HepG2 (cell line): ENCODE measurements at regions not wholly inside any gene's neighbourhood (a gene's known extent, or its start where the extent isn't known, plus 50 kb on each side); places are given as distances from the start of the nearest gene placed in this dataset.

Experiments
- ATAC-seq: fragments of 200-7000 bp; cut with Tn5 transposase; 3 replicates; pipeline ENCODE4 v1.9.1; 2020; ENCODE audit warnings: mild to moderate bottlenecking, moderate library complexity
- BruUV-seq: library from RNA; stranded (reverse); fragments of 400-500 nt; replicated peaks from 2 replicates; lab custom pipeline; 2021; lab: Mats Ljungman, UMichigan
- CTCF ChIA-PET: fragments of 300-600 bp; formaldehyde crosslinking; extraction: SDS; loops from one replicate; lab custom pipeline; 2021; ENCODE audit warnings: low total read pairs, inconsistent platforms, low intra/inter-chr PET ratio; lab: Yijun Ruan, JAX
- POLR2A ChIA-PET: fragments of 350-600 bp; sonication (Branson Sonifier 250); formaldehyde crosslinking; loops from one replicate; lab custom pipeline; 2020; ENCODE audit warnings: antibody characterized with exemption, inconsistent platforms; lab: Yijun Ruan, JAX
- DNase-seq: peaks from one replicate; pipeline ENCODE4 v3.0.0-alpha.2; 2015; ENCODE audit warnings: low spot score
- FAIRE-seq: peaks from 3 replicates; lab custom pipeline; 2011; peaks lifted over from hg19 to GRCh38; lab: Jason Lieb, UNC
- H2AFZ ChIP-seq: one replicate; pipeline ENCODE4 v1.6.1; 2011; ENCODE audit warnings: low read length, inconsistent platforms
- H3K27ac ChIP-seq: fragments of 300-600 bp; 3 replicates; pipeline ENCODE4 v1.8.0; 2011; ENCODE audit warnings: mixed run types, mild to moderate bottlenecking, mixed read lengths, low read length, inconsistent platforms; ENCODE audit not compliant: insufficient read depth; ENCODE audit errors: extremely low read length
- H3K27me3 ChIP-seq, 2 experiments: fragments of 200-600 bp in 1 of 2; 2 replicates in 1 of 2; 3 replicates in 1 of 2; pipeline versions ENCODE4 v1.6.0 to v1.8.0; 2011; ENCODE audit warnings: low read length in 2 of 2, mild to moderate bottlenecking in 2 of 2, moderate library complexity in 2 of 2, inconsistent platforms in 1 of 2; ENCODE audit not compliant: insufficient read depth in 2 of 2, control insufficient read depth in 1 of 2
- H3K36me3 ChIP-seq, 2 experiments: fragments of 200-600 bp in 1 of 2; replicated peaks in 1 of 2; 2 replicates in 1 of 2; 3 replicates in 1 of 2; pipeline versions ENCODE4 v1.5.1 to v1.8.0; 2011; ENCODE audit warnings: low read length in 2 of 2, inconsistent platforms in 1 of 2; ENCODE audit not compliant: insufficient read depth in 2 of 2, control insufficient read depth in 1 of 2
- H3K4me1 ChIP-seq: 2 replicates; pipeline ENCODE4 v1.5.1; 2012; ENCODE audit warnings: low read length, inconsistent platforms; ENCODE audit not compliant: insufficient read depth
- H3K4me2 ChIP-seq: 2 replicates; pipeline ENCODE4 v1.6.0; 2011; ENCODE audit warnings: low read depth, low read length, inconsistent platforms
- H3K4me3 ChIP-seq, 3 experiments: fragments of 200-600 bp in 1 of 3; sonication (generic), shearing (Covaris generic) in 1 of 3; replicated peaks in 1 of 3; 2 replicates each; pipeline ENCODE4 v1.5.1; 2011 to 2016; ENCODE audit warnings: low read length in 3 of 3, inconsistent platforms in 2 of 3, low read depth in 2 of 3, mild to moderate bottlenecking in 2 of 3, control low read depth in 1 of 3, mixed read lengths in 1 of 3; ENCODE audit not compliant: insufficient read depth in 1 of 3
- H3K79me2 ChIP-seq: one replicate; pipeline ENCODE4 v1.6.1; 2011; ENCODE audit warnings: low read length, inconsistent platforms; ENCODE audit not compliant: insufficient read depth
- H3K9ac ChIP-seq: 2 replicates; pipeline ENCODE4 v1.6.0; 2011; ENCODE audit warnings: mild to moderate bottlenecking, low read depth, low read length, inconsistent platforms; ENCODE audit not compliant: insufficient read depth
- H3K9me3 ChIP-seq: 2 replicates; pipeline ENCODE4 v1.5.1; 2012; ENCODE audit warnings: mild to moderate bottlenecking, low read length
- H4K20me1 ChIP-seq: 2 replicates; pipeline ENCODE4 v1.6.0; 2011; ENCODE audit warnings: inconsistent platforms, mild to moderate bottlenecking, low read length, moderate library complexity; ENCODE audit not compliant: insufficient read depth
- BORCS8-MEF2B ChIP-seq: sonication (generic); formaldehyde crosslinking; IDR thresholded peaks from 2 replicates; pipeline ENCODE4 v1.8.0; 2022; ENCODE audit warnings: mild to moderate bottlenecking, missing genetic modification reagents
- ELF4 ChIP-seq: sonication (generic); formaldehyde crosslinking; IDR thresholded peaks from 2 replicates; pipeline ENCODE4 v1.5.0; 2020; ENCODE audit warnings: missing genetic modification reagents, mild to moderate bottlenecking, moderate library complexity, borderline replicate concordance
- HHEX ChIP-seq: IDR thresholded peaks from 2 replicates; pipeline ENCODE4 v1.6.1; 2016; ENCODE audit warnings: control low read depth
- IRF1 ChIP-seq: sonication (generic); formaldehyde crosslinking; IDR thresholded peaks from 2 replicates; pipeline ENCODE4 v1.4.0; 2020; ENCODE audit warnings: low read depth, mild to moderate bottlenecking, missing genetic modification reagents
- NR1H2 ChIP-seq: sonication (generic); formaldehyde crosslinking; IDR thresholded peaks from 2 replicates; pipeline ENCODE4 v1.8.1; 2022; ENCODE audit warnings: low read depth, missing genetic modification reagents, borderline replicate concordance
- NR2F6 ChIP-seq, 2 experiments: IDR thresholded peaks; 2 replicates each; pipeline ENCODE4 v1.6.1; 2016; ENCODE audit warnings: antibody characterized with exemption in 1 of 2, mild to moderate bottlenecking in 1 of 2
- PHF21A ChIP-seq: sonication (generic); formaldehyde crosslinking; IDR thresholded peaks from 2 replicates; pipeline ENCODE4 v1.5.0; 2020; ENCODE audit warnings: mild to moderate bottlenecking, missing genetic modification reagents
- PLSCR1 ChIP-seq: sonication (generic); formaldehyde crosslinking; IDR thresholded peaks from 2 replicates; pipeline ENCODE4 v1.5.0; 2020; ENCODE audit warnings: missing genetic modification reagents, mild to moderate bottlenecking, borderline replicate concordance
- RFX3 ChIP-seq: IDR thresholded peaks from 2 replicates; pipeline ENCODE4 v1.6.1; 2016; ENCODE audit warnings: missing biosample characterization, missing genetic modification reagents
- SRSF4 ChIP-seq: fragments of 200-400 bp; formaldehyde crosslinking; IDR thresholded peaks from one replicate; pipeline ENCODE4 v1.6.1; 2018; ENCODE audit warnings: mild to moderate bottlenecking, low read depth, low read length, moderate library complexity; ENCODE audit not compliant: poor library complexity, severe bottlenecking
- ZNF326 ChIP-seq: sonication (generic); formaldehyde crosslinking; IDR thresholded peaks from 2 replicates; pipeline ENCODE4 v1.4.0; 2020; ENCODE audit warnings: missing genetic modification reagents, borderline replicate concordance
- ZNF546 ChIP-seq: sonication (generic); formaldehyde crosslinking; conservative IDR thresholded peaks from 2 replicates; pipeline ENCODE4 v1.8.1; 2023; ENCODE audit warnings: mild to moderate bottlenecking, missing genetic modification reagents
- ZNF563 ChIP-seq: sonication (generic); formaldehyde crosslinking; IDR thresholded peaks from 2 replicates; pipeline ENCODE4 v1.8.0; 2022; ENCODE audit warnings: mild to moderate bottlenecking, moderate library complexity, missing genetic modification reagents
- ZNF703 ChIP-seq: sonication (generic); formaldehyde crosslinking; IDR thresholded peaks from 2 replicates; pipeline ENCODE4 v1.5.1; 2020; ENCODE audit warnings: missing genetic modification reagents, mild to moderate bottlenecking, moderate library complexity, borderline replicate concordance
- ZNF850 ChIP-seq: sonication (generic); formaldehyde crosslinking; conservative IDR thresholded peaks from 2 replicates; pipeline ENCODE4 v1.9.0; 2021; ENCODE audit warnings: mild to moderate bottlenecking, missing genetic modification reagents
- WGBS: methylation state at CpG from one replicate; pipeline ENCODE4 v1.1.6; 2017; ENCODE audit warnings: low lambda C conversion rate; 5-methylcytosine and 5-hydroxymethylcytosine counted together
- in situ Hi-C: cut with HindIII; loops from 2 replicates; pipeline ENCODE4 v1.10.0; 2017; ENCODE audit warnings: low pct_unique_long_range_greater_than_20kb; ENCODE audit not compliant: extremely low pct_ligation_motif_present
- intact Hi-C: fragments of 100-400 bp; cut with micrococcal nuclease; formaldehyde crosslinking; loops from one replicate; pipeline ENCODE4 v1.10.0; 2022; ENCODE audit not compliant: unreplicated experiment
- TF ChIP-seq, protein P1 (sequence below): sonication (generic); formaldehyde crosslinking; IDR thresholded peaks from 2 replicates; pipeline ENCODE4 v1.5.0; 2020; ENCODE audit warnings: mild to moderate bottlenecking, missing genetic modification reagents, borderline replicate concordance

GRCh38 chr3:96101006-96101560 lies 713.3 kb upstream of the EPHA6 start:
- ChIA-PET POLR2A (no interaction called here), CTCF (no interaction called here)
- no peak overlapping the region for H2AFZ ChIP-seq
- H3K4me2 ChIP-seq: no peak overlapping the region
- no peak overlapping the region for H3K27ac ChIP-seq
- H3K36me3 ChIP-seq: no peaks in the 10 kb centered on the region
- H3K4me3 ChIP-seq: no peak overlapping the region
- FAIRE-seq (no peak), ATAC-seq (no peak), DNase-seq (no peak)
- H3K9me3 ChIP-seq: no peaks in the 10 kb centered on the region
- WGBS: 2% methylated on average over 2 of the region's 2 CpGs
- intact Hi-C loops: no loop called here
- no peaks in the 10 kb centered on the region for H3K27me3 ChIP-seq
- no TSS peak for BruUV-seq
- no peak overlapping the region for H3K9ac ChIP-seq
- no peaks in the 10 kb centered on the region for H3K4me1 ChIP-seq
- no peaks in the 10 kb centered on the region for H3K79me2 ChIP-seq
- H4K20me1 ChIP-seq: no peaks in the 10 kb centered on the region
- in situ Hi-C loops: no loop called here
- TF ChIP-seq PLSCR1 (CRISPR knock-in tag) (no peak), ZNF326 (CRISPR knock-in tag) (no peak), ZNF850 (CRISPR knock-in tag) (no peak), ZNF703 (CRISPR knock-in tag) (no peak), NR1H2 (CRISPR knock-in tag) (no peak), IRF1 (CRISPR knock-in tag) (no peak), ZNF546 (CRISPR knock-in tag) (no peak), ELF4 (no peak), ZNF563 (CRISPR knock-in tag) (no peak), HHEX (CRISPR knock-in tag) (no peak), RFX3 (no peak), BORCS8-MEF2B (CRISPR knock-in tag) (no peak), NR2F6 (IDR thresholded peaks at IDR 0.05) (no peak), NR2F6 (CRISPR knock-in tag; IDR thresholded peaks at IDR 0.05) (no peak), PHF21A (CRISPR knock-in tag) (no peak), SRSF4 (no peak)
- TF ChIP-seq, protein P1, sequence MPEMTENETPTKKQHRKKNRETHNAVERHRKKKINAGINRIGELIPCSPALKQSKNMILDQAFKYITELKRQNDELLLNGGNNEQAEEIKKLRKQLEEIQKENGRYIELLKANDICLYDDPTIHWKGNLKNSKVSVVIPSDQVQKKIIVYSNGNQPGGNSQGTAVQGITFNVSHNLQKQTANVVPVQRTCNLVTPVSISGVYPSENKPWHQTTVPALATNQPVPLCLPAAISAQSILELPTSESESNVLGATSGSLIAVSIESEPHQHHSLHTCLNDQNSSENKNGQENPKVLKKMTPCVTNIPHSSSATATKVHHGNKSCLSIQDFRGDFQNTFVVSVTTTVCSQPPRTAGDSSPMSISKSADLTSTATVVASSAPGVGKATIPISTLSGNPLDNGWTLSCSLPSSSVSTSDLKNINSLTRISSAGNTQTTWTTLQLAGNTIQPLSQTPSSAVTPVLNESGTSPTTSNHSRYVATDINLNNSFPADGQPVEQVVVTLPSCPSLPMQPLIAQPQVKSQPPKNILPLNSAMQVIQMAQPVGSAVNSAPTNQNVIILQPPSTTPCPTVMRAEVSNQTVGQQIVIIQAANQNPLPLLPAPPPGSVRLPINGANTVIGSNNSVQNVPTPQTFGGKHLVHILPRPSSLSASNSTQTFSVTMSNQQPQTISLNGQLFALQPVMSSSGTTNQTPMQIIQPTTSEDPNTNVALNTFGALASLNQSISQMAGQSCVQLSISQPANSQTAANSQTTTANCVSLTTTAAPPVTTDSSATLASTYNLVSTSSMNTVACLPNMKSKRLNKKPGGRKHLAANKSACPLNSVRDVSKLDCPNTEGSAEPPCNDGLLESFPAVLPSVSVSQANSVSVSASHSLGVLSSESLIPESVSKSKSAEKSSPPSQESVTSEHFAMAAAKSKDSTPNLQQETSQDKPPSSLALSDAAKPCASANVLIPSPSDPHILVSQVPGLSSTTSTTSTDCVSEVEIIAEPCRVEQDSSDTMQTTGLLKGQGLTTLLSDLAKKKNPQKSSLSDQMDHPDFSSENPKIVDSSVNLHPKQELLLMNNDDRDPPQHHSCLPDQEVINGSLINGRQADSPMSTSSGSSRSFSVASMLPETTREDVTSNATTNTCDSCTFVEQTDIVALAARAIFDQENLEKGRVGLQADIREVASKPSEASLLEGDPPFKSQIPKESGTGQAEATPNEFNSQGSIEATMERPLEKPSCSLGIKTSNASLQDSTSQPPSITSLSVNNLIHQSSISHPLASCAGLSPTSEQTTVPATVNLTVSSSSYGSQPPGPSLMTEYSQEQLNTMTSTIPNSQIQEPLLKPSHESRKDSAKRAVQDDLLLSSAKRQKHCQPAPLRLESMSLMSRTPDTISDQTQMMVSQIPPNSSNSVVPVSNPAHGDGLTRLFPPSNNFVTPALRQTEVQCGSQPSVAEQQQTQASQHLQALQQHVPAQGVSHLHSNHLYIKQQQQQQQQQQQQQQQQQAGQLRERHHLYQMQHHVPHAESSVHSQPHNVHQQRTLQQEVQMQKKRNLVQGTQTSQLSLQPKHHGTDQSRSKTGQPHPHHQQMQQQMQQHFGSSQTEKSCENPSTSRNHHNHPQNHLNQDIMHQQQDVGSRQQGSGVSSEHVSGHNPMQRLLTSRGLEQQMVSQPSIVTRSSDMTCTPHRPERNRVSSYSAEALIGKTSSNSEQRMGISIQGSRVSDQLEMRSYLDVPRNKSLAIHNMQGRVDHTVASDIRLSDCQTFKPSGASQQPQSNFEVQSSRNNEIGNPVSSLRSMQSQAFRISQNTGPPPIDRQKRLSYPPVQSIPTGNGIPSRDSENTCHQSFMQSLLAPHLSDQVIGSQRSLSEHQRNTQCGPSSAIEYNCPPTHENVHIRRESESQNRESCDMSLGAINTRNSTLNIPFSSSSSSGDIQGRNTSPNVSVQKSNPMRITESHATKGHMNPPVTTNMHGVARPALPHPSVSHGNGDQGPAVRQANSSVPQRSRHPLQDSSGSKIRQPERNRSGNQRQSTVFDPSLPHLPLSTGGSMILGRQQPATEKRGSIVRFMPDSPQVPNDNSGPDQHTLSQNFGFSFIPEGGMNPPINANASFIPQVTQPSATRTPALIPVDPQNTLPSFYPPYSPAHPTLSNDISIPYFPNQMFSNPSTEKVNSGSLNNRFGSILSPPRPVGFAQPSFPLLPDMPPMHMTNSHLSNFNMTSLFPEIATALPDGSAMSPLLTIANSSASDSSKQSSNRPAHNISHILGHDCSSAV (CRISPR knock-in tag): no peak
